ENCODE measurements at regions not wholly inside any gene's neighbourhood (a gene's known extent, or its start where the extent isn't known, plus 50 kb on each side); places are given as distances from the start of the nearest gene placed in this dataset.

DNA sequence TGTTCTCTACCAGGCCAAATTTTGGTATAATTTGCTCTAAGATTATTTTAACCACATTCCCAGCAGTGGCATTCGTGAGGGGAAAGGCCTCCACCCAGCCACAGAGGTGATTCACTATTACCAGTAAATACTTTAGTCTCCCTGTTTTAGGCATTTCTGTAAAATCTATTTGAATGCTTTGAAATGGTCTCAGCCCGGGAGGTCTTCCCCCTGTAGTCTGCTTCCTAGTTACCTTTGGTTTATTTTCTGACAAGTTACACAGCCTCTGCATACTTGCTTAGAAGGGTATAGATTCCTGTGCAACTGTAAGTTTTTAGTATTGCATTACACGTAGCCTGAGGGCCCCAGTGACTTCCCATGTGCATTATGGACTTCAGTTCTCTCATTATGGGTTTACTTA is 248.7 kb downstream of the C6orf118 start:
- H3K4me3 Mint-ChIP-seq: no peak overlapping the region
- Histone ChIP-seq H3K27me3 (ENCODE audit: insufficient read depth, low read length, poor library complexity, severe bottlenecking) (no peaks in the 10 kb centered on the region), H3K9me3 (ENCODE audit: low read length) (no peaks in the 10 kb centered on the region), H3K4me3 (ENCODE audit: low read length) (no peak overlapping the region), H3K27ac (ENCODE audit: low read depth, low read length) (no peak overlapping the region), H3K4me1 (ENCODE audit: insufficient read depth, low read length) (no peaks in the 10 kb centered on the region), H3K36me3 (ENCODE audit: insufficient read depth, low read length) (no peaks in the 10 kb centered on the region)
- ChIA-PET CTCF (no interaction called here), POLR2A (no interaction called here)
- no peak overlapping the region for H3K27ac Mint-ChIP-seq
- no peak for DNase-seq
- H3K36me3 Mint-ChIP-seq: no peaks in the 10 kb centered on the region
- H3K27me3 Mint-ChIP-seq: peaks cover 0 to 3% of the 10 kb centered on the region in 2 donors
- H3K9me3 Mint-ChIP-seq: peaks cover 0 to 17% (median 5%) of the 10 kb centered on the region in 5 donors
- H3K4me1 Mint-ChIP-seq: no peaks in the 10 kb centered on the region

DNA sequence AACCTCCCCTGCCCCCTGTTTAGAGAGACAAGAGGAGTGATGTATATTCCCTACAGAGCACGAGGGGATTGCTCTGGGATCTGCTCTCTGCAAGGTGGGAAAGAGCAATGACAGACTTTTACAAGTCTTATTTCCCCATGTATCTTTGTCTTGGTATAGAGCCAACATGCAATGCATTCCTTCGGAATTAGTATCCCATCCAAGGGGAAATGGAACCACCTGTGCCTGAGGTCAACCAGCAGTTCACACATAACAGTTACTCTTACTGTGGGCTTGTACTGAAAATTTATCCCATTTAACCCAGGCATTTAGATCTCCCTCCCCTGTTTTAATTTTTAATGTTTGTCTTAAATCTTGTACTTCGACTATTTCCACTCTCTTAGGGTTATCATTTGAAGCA is 250.4 kb downstream of the C6orf118 start:
- Histone ChIP-seq H3K36me3 (ENCODE audit: insufficient read depth, low read length) (no peaks in the 10 kb centered on the region), H3K27me3 (ENCODE audit: insufficient read depth, low read length, poor library complexity, severe bottlenecking) (no peaks in the 10 kb centered on the region), H3K4me3 (ENCODE audit: low read length) (no peak overlapping the region), H3K9me3 (ENCODE audit: low read length) (no peaks in the 10 kb centered on the region), H3K27ac (ENCODE audit: low read depth, low read length) (no peak overlapping the region), H3K4me1 (ENCODE audit: insufficient read depth, low read length) (no peaks in the 10 kb centered on the region)
- CTCF ChIA-PET: no interaction called here
- peaks cover 0 to 17% (median 4%) of the 10 kb centered on the region in 5 donors for H3K9me3 Mint-ChIP-seq
- no peak overlapping the region for H3K4me3 Mint-ChIP-seq
- DNase-seq: no peak
- POLR2A ChIA-PET: no interaction called here
- no peaks in the 10 kb centered on the region for H3K27me3 Mint-ChIP-seq
- no peaks in the 10 kb centered on the region for H3K36me3 Mint-ChIP-seq
- H3K27ac Mint-ChIP-seq: no peak overlapping the region
- no peaks in the 10 kb centered on the region for H3K4me1 Mint-ChIP-seq

DNA sequence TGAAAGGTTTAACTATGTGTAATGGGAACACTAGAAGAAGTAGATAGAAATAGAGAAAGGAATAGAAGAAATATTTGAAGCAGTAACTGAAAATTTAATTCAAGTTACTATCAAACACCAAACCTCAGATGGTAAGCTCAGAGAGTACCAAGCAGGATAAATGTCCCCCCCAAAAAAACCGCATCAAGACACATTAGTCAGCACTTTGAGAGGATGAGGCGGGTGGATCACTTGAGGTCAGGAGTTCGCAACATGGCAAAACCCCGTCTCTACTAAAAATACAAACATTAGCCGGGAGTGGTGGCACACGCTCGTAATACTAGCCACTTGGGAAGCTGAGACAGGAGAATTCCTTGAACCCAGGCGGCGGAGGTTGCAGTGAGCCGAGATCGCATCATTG is 253.1 kb downstream of the C6orf118 start:
- H3K36me3 ChIP-seq (ENCODE audit: insufficient read depth, low read length): no peaks in the 10 kb centered on the region
- H3K36me3 Mint-ChIP-seq: no peaks in the 10 kb centered on the region
- H3K9me3 ChIP-seq (ENCODE audit: low read length): no peaks in the 10 kb centered on the region
- no peaks in the 10 kb centered on the region for H3K4me1 ChIP-seq (ENCODE audit: insufficient read depth, low read length)
- H3K27me3 Mint-ChIP-seq: no peaks in the 10 kb centered on the region
- no peaks in the 10 kb centered on the region for H3K27me3 ChIP-seq (ENCODE audit: insufficient read depth, low read length, poor library complexity, severe bottlenecking)
- H3K4me3 Mint-ChIP-seq: no peak overlapping the region
- H3K4me3 ChIP-seq (ENCODE audit: low read length): no peak overlapping the region
- CTCF ChIA-PET: no interaction called here
- H3K27ac ChIP-seq (ENCODE audit: low read depth, low read length): no peak overlapping the region
- POLR2A ChIA-PET: no interaction called here
- H3K4me1 Mint-ChIP-seq: no peaks in the 10 kb centered on the region
- no peak overlapping the region for H3K27ac Mint-ChIP-seq
- H3K9me3 Mint-ChIP-seq: peaks cover 4 to 14% (median 10%) of the 10 kb centered on the region in 5 donors
- no peak for DNase-seq

DNA sequence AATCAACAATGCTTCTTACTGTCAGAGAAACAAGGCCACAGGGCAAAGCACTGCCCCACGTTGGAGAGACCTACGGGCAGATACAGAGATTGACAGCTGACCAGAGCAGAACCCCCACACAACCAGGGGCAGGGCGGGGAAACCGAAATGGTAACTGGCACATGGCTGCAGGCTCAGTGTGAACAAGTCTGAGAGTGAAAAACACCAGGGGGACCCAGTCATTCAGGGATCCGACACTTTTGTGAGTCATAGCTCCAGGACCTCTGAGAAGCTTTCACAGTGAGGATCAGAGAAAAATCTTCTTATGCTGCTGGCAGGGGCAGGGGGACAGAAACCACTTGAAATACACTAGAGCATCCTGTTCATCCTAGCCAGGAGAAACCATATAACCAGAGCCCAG is 254.2 kb downstream of the C6orf118 start:
- POLR2A ChIA-PET: no interaction called here
- Mint-ChIP-seq H3K4me1 (no peaks in the 10 kb centered on the region), H3K27me3 (no peaks in the 10 kb centered on the region), H3K27ac (no peak overlapping the region), H3K9me3 (peaks cover 4 to 11% (median 10%) of the 10 kb centered on the region in 5 donors), H3K36me3 (no peaks in the 10 kb centered on the region), H3K4me3 (no peak overlapping the region)
- H3K27me3 ChIP-seq (ENCODE audit: insufficient read depth, low read length, poor library complexity, severe bottlenecking): no peaks in the 10 kb centered on the region
- no peaks in the 10 kb centered on the region for H3K9me3 ChIP-seq (ENCODE audit: low read length)
- CTCF ChIA-PET: no interaction called here
- H3K4me1 ChIP-seq (ENCODE audit: insufficient read depth, low read length): no peaks in the 10 kb centered on the region
- H3K27ac ChIP-seq (ENCODE audit: low read depth, low read length): no peak overlapping the region
- H3K4me3 ChIP-seq (ENCODE audit: low read length): no peak overlapping the region
- no peak for DNase-seq
- H3K36me3 ChIP-seq (ENCODE audit: insufficient read depth, low read length): no peaks in the 10 kb centered on the region

DNA sequence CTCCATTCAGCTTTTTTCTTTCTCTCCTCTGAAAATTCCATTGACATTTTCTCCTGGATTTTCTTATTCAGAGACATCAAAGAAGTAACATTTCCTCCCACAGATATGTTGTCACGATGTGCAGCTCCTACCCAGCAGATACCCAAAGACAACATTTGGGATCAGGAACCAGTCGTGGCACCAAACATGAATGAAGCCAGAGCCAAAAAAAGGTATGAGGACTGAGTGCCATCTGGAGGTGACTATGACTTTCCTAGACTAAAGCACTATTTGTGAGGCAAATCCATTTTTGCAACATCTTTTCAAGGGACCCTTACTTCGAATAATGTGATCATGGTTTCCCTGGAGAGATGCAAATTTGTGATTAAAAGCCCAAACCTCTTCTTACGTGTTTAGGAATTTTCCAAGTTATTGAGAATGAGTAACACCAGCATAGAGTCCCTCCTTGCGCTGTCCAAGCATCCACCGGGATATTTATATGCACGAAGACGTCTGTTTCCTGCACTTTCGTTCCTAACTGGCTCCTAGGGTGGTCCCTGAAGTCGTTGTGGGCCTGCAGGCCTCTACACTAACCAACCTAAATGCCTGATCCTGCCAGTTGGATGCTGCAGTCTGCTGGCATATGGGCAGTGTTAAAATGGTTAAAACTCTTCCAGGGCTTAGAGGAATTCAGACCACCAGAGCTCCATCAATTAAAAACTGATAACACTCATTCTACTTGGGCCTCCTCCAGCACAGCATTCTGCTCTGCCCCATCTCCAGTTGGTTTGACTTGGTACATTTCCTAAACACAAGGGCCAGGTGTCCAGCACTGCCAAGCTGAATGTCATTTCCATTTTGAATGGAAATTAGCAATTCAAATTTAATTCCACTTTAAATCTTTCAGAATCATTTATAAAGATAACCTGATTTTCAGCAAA is 256.6 kb downstream of the C6orf118 start:
- Mint-ChIP-seq H3K36me3 (no peaks in the 10 kb centered on the region), H3K27ac (no peak overlapping the region), H3K4me3 (no peak overlapping the region), H3K4me1 (no peaks in the 10 kb centered on the region), H3K9me3 (peaks cover 5 to 14% (median 11%) of the 10 kb centered on the region in 5 donors), H3K27me3 (no peaks in the 10 kb centered on the region)
- H3K27ac ChIP-seq (ENCODE audit: low read depth, low read length): no peak overlapping the region
- H3K36me3 ChIP-seq (ENCODE audit: insufficient read depth, low read length): no peaks in the 10 kb centered on the region
- CTCF ChIA-PET: no interaction called here
- no peaks in the 10 kb centered on the region for H3K4me1 ChIP-seq (ENCODE audit: insufficient read depth, low read length)
- H3K27me3 ChIP-seq (ENCODE audit: insufficient read depth, low read length, poor library complexity, severe bottlenecking): no peaks in the 10 kb centered on the region
- POLR2A ChIA-PET: no interaction called here
- no peak for DNase-seq
- H3K9me3 ChIP-seq (ENCODE audit: low read length): no peaks in the 10 kb centered on the region
- H3K4me3 ChIP-seq (ENCODE audit: low read length): no peak overlapping the region

DNA sequence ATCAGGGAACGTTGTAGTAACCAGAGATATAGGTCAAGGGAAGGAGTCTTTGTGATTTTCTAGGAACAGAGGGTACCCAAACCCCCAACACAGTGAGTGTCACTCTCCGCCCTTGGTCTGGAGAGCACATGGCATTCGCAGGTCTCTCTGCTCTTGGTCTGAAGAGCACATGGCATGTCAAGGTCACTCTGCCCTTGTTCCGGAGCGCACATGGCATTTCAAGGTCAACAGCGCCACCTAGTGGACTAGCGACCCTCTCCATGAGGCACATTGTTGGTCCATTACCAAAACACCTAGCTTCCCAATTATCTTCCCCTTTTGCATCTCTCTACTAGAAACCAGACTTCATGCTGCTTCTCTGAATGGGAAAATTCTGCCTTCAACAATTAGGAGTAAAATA is 260.0 kb downstream of the C6orf118 start:
- H3K27me3 Mint-ChIP-seq: no peaks in the 10 kb centered on the region
- H3K4me3 Mint-ChIP-seq: no peak overlapping the region
- Histone ChIP-seq H3K27me3 (ENCODE audit: insufficient read depth, low read length, poor library complexity, severe bottlenecking) (no peaks in the 10 kb centered on the region), H3K4me1 (ENCODE audit: insufficient read depth, low read length) (no peaks in the 10 kb centered on the region), H3K4me3 (ENCODE audit: low read length) (no peak overlapping the region), H3K27ac (ENCODE audit: low read depth, low read length) (no peak overlapping the region), H3K9me3 (ENCODE audit: low read length) (no peaks in the 10 kb centered on the region), H3K36me3 (ENCODE audit: insufficient read depth, low read length) (no peaks in the 10 kb centered on the region)
- H3K9me3 Mint-ChIP-seq: peaks cover 9 to 20% (median 19%) of the 10 kb centered on the region in 5 donors
- no peak for DNase-seq
- ChIA-PET POLR2A (no interaction called here), CTCF (no interaction called here)
- H3K4me1 Mint-ChIP-seq: no peaks in the 10 kb centered on the region
- H3K27ac Mint-ChIP-seq: no peak overlapping the region
- no peaks in the 10 kb centered on the region for H3K36me3 Mint-ChIP-seq

DNA sequence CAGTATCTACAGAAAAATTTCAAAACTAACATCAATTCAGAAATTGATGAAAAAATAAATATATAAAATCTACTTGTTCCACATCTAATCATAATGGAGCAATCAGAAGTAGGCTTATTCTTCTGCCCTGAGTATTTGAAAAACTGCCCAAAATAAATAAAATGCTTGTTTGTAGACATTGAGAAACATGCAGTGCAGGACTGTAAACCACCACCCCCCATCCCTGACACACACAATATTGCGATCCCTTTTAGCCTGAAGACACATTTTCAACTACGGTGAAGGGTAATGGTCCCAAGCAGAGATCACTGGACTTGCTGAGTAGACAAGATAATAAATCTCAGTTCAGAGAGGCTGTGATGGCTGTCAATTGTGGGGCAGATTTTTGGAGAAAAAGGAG is 261.5 kb downstream of the C6orf118 start:
- DNase-seq: no peak
- H3K27me3 ChIP-seq (ENCODE audit: insufficient read depth, low read length, poor library complexity, severe bottlenecking): no peaks in the 10 kb centered on the region

DNA sequence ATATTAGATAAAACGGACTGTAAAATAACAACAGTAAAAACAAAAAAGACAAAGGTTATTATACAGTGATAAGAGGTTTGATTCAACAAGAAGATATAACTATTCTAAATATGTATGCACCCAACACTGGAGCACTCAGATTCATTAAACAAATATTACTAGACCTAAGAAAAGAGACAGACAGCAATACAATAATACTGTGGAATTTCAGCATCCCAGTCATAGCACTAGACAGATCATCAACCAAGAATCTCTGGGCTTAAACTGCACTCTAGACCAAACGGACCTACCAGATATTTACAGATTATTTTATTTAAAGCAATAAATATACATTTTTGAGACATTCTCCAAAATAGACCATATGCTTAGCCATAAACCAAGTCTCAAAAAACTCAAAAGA is 263.8 kb downstream of the C6orf118 start:
- no peak overlapping the region for H3K27ac Mint-ChIP-seq
- H3K4me3 Mint-ChIP-seq: no peak overlapping the region
- ChIA-PET POLR2A (no interaction called here), CTCF (no interaction called here)
- no peak overlapping the region for H3K27ac ChIP-seq (ENCODE audit: low read depth, low read length)
- no peaks in the 10 kb centered on the region for H3K4me1 Mint-ChIP-seq
- H3K36me3 Mint-ChIP-seq: no peaks in the 10 kb centered on the region
- H3K9me3 Mint-ChIP-seq: peaks cover 0 to 37% (median 18%) of the 10 kb centered on the region in 5 donors
- no peak overlapping the region for H3K4me3 ChIP-seq (ENCODE audit: low read length)
- no peaks in the 10 kb centered on the region for H3K27me3 Mint-ChIP-seq
- DNase-seq: no peak
- H3K36me3 ChIP-seq (ENCODE audit: insufficient read depth, low read length): no peaks in the 10 kb centered on the region
- H3K27me3 ChIP-seq (ENCODE audit: insufficient read depth, low read length, poor library complexity, severe bottlenecking): no peaks in the 10 kb centered on the region
- H3K9me3 ChIP-seq (ENCODE audit: low read length): no peaks in the 10 kb centered on the region
- no peaks in the 10 kb centered on the region for H3K4me1 ChIP-seq (ENCODE audit: insufficient read depth, low read length)

More for the DNA sequence above, 261.5 kb downstream of the C6orf118 start:
- Histone ChIP-seq H3K4me3 (ENCODE audit: low read length) (no peak overlapping the region), H3K4me1 (ENCODE audit: insufficient read depth, low read length) (no peaks in the 10 kb centered on the region), H3K36me3 (ENCODE audit: insufficient read depth, low read length) (no peaks in the 10 kb centered on the region), H3K27ac (ENCODE audit: low read depth, low read length) (no peak overlapping the region), H3K9me3 (ENCODE audit: low read length) (no peaks in the 10 kb centered on the region)
- no peaks in the 10 kb centered on the region for H3K4me1 Mint-ChIP-seq
- ChIA-PET CTCF (no interaction called here), POLR2A (no interaction called here)
- no peaks in the 10 kb centered on the region for H3K27me3 Mint-ChIP-seq
- no peak overlapping the region for H3K4me3 Mint-ChIP-seq
- H3K9me3 Mint-ChIP-seq: peaks cover 6 to 29% (median 20%) of the 10 kb centered on the region in 5 donors
- H3K27ac Mint-ChIP-seq: no peak overlapping the region
- H3K36me3 Mint-ChIP-seq: no peaks in the 10 kb centered on the region
